Caco-2 (cell line): ENCODE measurements at regions not wholly inside any gene's neighbourhood (a gene's known extent, or its start where the extent isn't known, plus 50 kb on each side); places are given as distances from the start of the nearest gene placed in this dataset.

Experiments
- BruUV-seq: library from RNA; stranded (reverse); fragments of 400-500 nt; replicated peaks from 2 replicates; lab custom pipeline; 2021; lab: Mats Ljungman, UMichigan
- CTCF ChIA-PET: fragments of 300-600 bp; sonication (Branson Sonifier 250); formaldehyde crosslinking; loops from one replicate; lab custom pipeline; 2022; ENCODE audit warnings: antibody characterized with exemption; lab: Charles Lee
- POLR2A ChIA-PET: fragments of 300-600 bp; sonication (Branson Sonifier 250); formaldehyde crosslinking; loops from one replicate; lab custom pipeline; 2022; ENCODE audit warnings: antibody characterized with exemption; lab: Charles Lee
- DNase-seq, 2 experiments: peaks; one replicate each; pipeline versions ENCODE4 v3.0.0 to v3.0.0-alpha.2; 2020 to 2022
- H3K27me3 ChIP-seq: replicated peaks from 2 replicates; pipeline ENCODE4 v1.6.0; 2011; ENCODE audit warnings: low read length; ENCODE audit not compliant: control insufficient read depth, insufficient read depth
- H3K36me3 ChIP-seq: 2 replicates; pipeline ENCODE4 v1.5.1; 2011; ENCODE audit warnings: low read length; ENCODE audit not compliant: control insufficient read depth, insufficient read depth
- H3K4me1 ChIP-seq: fragments of 250-450 bp; sonication (Bioruptor Pico); 2 replicates; pipeline ENCODE4 v1.5.1; 2020; ENCODE audit warnings: mild to moderate bottlenecking
- H3K4me3 ChIP-seq: 2 replicates; pipeline ENCODE4 v1.5.1; 2011; ENCODE audit warnings: low read depth, mild to moderate bottlenecking, control low read depth, low read length
- H3K9me3 ChIP-seq: fragments of 250-450 bp; sonication (Bioruptor Pico); 2 replicates; pipeline ENCODE4 v1.5.1; 2020; ENCODE audit warnings: mild to moderate bottlenecking, moderate library complexity
- H3K27ac Mint-ChIP-seq: one replicate; pipeline ENCODE4 v1.8.0; 2022; ENCODE audit warnings: mixed read lengths; ENCODE audit not compliant: unreplicated experiment
- H3K27me3 Mint-ChIP-seq: one replicate; pipeline ENCODE4 v1.8.0; 2022; ENCODE audit warnings: mixed read lengths; ENCODE audit not compliant: insufficient read depth, unreplicated experiment
- H3K36me3 Mint-ChIP-seq: one replicate; pipeline ENCODE4 v1.8.0; 2022; ENCODE audit warnings: mild to moderate bottlenecking, mixed read lengths; ENCODE audit not compliant: insufficient read depth, unreplicated experiment
- H3K4me1 Mint-ChIP-seq: one replicate; pipeline ENCODE4 v1.8.0; 2022; ENCODE audit warnings: low read depth, mixed read lengths; ENCODE audit not compliant: unreplicated experiment
- H3K4me3 Mint-ChIP-seq: one replicate; pipeline ENCODE4 v1.8.0; 2022; ENCODE audit warnings: mild to moderate bottlenecking, moderate library complexity, mixed read lengths; ENCODE audit not compliant: unreplicated experiment
- H3K9me3 Mint-ChIP-seq: one replicate; pipeline ENCODE4 v1.8.0; 2022; ENCODE audit warnings: mixed read lengths; ENCODE audit not compliant: unreplicated experiment
- intact Hi-C: fragments of 100-400 bp; cut with micrococcal nuclease; formaldehyde crosslinking; loops from one replicate; pipeline ENCODE4 v1.10.0; 2022; ENCODE audit not compliant: unreplicated experiment
- TF ChIP-seq, protein P1 (sequence below), 2 experiments: fragments of 200-600 bp in 1 of 2; IDR thresholded peaks; 1 replicate in 1 of 2; 2 replicates in 1 of 2; pipeline versions ENCODE4 v1.5.1 to v1.8.0; 2011 to 2022; ENCODE audit warnings: antibody characterized with exemption in 1 of 2, control low read depth in 1 of 2, inconsistent platforms in 1 of 2, low read depth in 1 of 2, low read length in 1 of 2, mild to moderate bottlenecking in 1 of 2, moderate library complexity in 1 of 2; ENCODE audit not compliant: insufficient read depth in 1 of 2, severe bottlenecking in 1 of 2, unreplicated experiment in 1 of 2

DNA sequence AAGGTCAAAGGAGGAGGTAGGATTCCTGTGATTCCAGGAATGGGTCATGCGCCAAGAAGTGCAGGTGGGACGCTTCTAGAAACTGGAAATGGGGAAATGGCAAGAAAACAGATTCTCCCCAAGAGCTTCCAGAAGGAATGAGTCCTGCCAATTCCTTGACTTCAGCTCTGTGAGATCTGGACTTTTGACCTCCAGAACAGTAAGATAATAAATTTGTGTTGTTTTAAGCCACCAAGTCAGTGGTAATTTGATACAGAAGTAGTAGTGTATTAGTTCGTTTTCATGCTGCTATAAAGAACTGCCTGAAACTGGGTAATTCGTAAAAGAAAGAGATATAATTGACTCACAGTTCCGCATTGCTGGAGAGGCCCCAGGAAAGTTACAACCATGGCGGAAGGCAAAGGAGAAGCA, 178.6 kb upstream of the GALNT17 start:
- ChIA-PET POLR2A (no interaction called here), CTCF (no interaction called here)
- Mint-ChIP-seq H3K9me3 (peaks cover 40% of the 10 kb centered on the region), H3K36me3 (peaks cover 4% of the 10 kb centered on the region), H3K27me3 (peaks cover 6% of the 10 kb centered on the region), H3K27ac (no peak overlapping the region), H3K4me3 (no peak overlapping the region), H3K4me1 (no peaks in the 10 kb centered on the region)
- no peaks in the 10 kb centered on the region for H3K4me1 ChIP-seq
- no peak for DNase-seq
- H3K27me3 ChIP-seq: no peaks in the 10 kb centered on the region
- TF ChIP-seq, protein P1, sequence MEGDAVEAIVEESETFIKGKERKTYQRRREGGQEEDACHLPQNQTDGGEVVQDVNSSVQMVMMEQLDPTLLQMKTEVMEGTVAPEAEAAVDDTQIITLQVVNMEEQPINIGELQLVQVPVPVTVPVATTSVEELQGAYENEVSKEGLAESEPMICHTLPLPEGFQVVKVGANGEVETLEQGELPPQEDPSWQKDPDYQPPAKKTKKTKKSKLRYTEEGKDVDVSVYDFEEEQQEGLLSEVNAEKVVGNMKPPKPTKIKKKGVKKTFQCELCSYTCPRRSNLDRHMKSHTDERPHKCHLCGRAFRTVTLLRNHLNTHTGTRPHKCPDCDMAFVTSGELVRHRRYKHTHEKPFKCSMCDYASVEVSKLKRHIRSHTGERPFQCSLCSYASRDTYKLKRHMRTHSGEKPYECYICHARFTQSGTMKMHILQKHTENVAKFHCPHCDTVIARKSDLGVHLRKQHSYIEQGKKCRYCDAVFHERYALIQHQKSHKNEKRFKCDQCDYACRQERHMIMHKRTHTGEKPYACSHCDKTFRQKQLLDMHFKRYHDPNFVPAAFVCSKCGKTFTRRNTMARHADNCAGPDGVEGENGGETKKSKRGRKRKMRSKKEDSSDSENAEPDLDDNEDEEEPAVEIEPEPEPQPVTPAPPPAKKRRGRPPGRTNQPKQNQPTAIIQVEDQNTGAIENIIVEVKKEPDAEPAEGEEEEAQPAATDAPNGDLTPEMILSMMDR (IDR thresholded peaks at IDR 0.05; ENCODE audit: insufficient read depth in 1 of 2, low read depth in 1 of 2, low read length in 1 of 2, severe bottlenecking in 1 of 2, unreplicated experiment in 1 of 2): no peak
- no peak overlapping the region for H3K4me3 ChIP-seq
- H3K9me3 ChIP-seq: peaks cover 10% of the 10 kb centered on the region
- no TSS peak for BruUV-seq
- intact Hi-C loops: no loop called here
- no peaks in the 10 kb centered on the region for H3K36me3 ChIP-seq

DNA sequence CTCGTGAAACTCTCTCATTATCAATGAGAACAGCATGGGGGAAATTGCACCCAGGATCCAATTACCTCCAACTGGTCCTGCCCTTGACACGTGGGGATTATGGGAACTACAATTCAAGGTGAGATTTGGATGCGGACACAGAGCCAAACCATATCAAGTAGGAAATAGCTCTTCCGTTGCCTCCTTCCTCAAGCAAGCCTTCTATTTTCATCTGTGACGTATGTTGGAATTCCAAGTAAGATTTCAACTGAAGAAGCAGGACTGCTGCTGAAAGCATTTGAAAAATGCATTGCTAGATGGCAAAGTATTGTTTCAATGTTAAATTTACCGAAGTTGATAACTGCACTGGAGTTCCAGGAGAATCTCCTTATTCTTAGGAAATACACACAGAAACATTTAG, 178.1 kb upstream of the GALNT17 start:
- POLR2A ChIA-PET: no interaction called here
- H3K9me3 Mint-ChIP-seq: peaks cover 40% of the 10 kb centered on the region

DNA sequence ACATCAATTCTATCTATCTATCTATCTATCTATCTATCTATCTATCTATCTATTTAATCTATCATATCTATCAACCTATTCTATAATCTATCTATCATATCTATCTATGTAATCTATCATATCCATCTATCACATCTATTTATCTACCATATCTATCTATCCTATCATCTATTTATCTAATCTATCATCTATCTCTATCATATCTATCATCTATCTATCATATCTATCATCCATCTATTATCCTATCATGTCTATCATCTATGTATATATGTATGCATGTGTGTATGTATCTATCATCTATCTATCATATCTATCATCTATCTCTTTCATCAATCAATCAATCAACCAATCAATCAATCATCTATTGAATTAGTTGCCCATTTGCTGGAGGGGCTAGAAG, 159.3 kb upstream of the GALNT17 start:
- no peak overlapping the region for H3K4me3 Mint-ChIP-seq
- H3K36me3 ChIP-seq: no peaks in the 10 kb centered on the region
- H3K4me3 ChIP-seq: no peak overlapping the region
- no peak overlapping the region for H3K27ac Mint-ChIP-seq
- DNase-seq: no peak
- intact Hi-C loops: no loop called here
- no peaks in the 10 kb centered on the region for H3K9me3 ChIP-seq
- BruUV-seq: no TSS peak
- CTCF ChIA-PET: no interaction called here
- H3K27me3 Mint-ChIP-seq: no peaks in the 10 kb centered on the region
- peaks cover 35% of the 10 kb centered on the region for H3K9me3 Mint-ChIP-seq
- H3K4me1 Mint-ChIP-seq: no peaks in the 10 kb centered on the region
- TF ChIP-seq, protein P1 (IDR thresholded peaks at IDR 0.05; ENCODE audit: insufficient read depth in 1 of 2, low read depth in 1 of 2, low read length in 1 of 2, severe bottlenecking in 1 of 2, unreplicated experiment in 1 of 2): no peak
- H3K36me3 Mint-ChIP-seq: no peaks in the 10 kb centered on the region
- H3K27me3 ChIP-seq: no peaks in the 10 kb centered on the region
- POLR2A ChIA-PET: no interaction called here
- no peaks in the 10 kb centered on the region for H3K4me1 ChIP-seq

More for the DNA sequence above, 178.1 kb upstream of the GALNT17 start:
- H3K27me3 Mint-ChIP-seq: peaks cover 6% of the 10 kb centered on the region
- Histone ChIP-seq H3K4me1 (no peaks in the 10 kb centered on the region), H3K27me3 (no peaks in the 10 kb centered on the region), H3K9me3 (peaks cover 10% of the 10 kb centered on the region), H3K36me3 (no peaks in the 10 kb centered on the region), H3K4me3 (no peak overlapping the region)
- TF ChIP-seq, protein P1 (IDR thresholded peaks at IDR 0.05; ENCODE audit: insufficient read depth in 1 of 2, low read depth in 1 of 2, low read length in 1 of 2, severe bottlenecking in 1 of 2, unreplicated experiment in 1 of 2): no peak
- no peak for DNase-seq
- no peak overlapping the region for H3K4me3 Mint-ChIP-seq
- BruUV-seq: no TSS peak
- no peak overlapping the region for H3K27ac Mint-ChIP-seq
- intact Hi-C loops: no loop called here
- no peaks in the 10 kb centered on the region for H3K4me1 Mint-ChIP-seq
- CTCF ChIA-PET: no interaction called here
- peaks cover 4% of the 10 kb centered on the region for H3K36me3 Mint-ChIP-seq
